22Rv1 (cell line): ENCODE measurements at regions not wholly inside any gene's neighbourhood (a gene's known extent, or its start where the extent isn't known, plus 50 kb on each side); places are given as distances from the start of the nearest gene placed in this dataset.
A peak's percentile ranks its signal among the peaks of the same experiment; 100 is the strongest.

Source experiments
- H3K27ac ChIP-seq: fragments of 450-650 bp; 2 replicates; pipeline ENCODE4 v1.5.1; 2017
- CTCF ChIP-seq: fragments of 450-650 bp; IDR thresholded peaks from 2 replicates; pipeline ENCODE4 v1.5.1; 2017; ENCODE audit warnings: mild to moderate bottlenecking
- ZFX ChIP-seq: fragments of 450-650 bp; IDR thresholded peaks from 2 replicates; pipeline ENCODE4 v1.6.1; 2017; ENCODE audit warnings: antibody characterized with exemption, borderline replicate concordance

DNA sequence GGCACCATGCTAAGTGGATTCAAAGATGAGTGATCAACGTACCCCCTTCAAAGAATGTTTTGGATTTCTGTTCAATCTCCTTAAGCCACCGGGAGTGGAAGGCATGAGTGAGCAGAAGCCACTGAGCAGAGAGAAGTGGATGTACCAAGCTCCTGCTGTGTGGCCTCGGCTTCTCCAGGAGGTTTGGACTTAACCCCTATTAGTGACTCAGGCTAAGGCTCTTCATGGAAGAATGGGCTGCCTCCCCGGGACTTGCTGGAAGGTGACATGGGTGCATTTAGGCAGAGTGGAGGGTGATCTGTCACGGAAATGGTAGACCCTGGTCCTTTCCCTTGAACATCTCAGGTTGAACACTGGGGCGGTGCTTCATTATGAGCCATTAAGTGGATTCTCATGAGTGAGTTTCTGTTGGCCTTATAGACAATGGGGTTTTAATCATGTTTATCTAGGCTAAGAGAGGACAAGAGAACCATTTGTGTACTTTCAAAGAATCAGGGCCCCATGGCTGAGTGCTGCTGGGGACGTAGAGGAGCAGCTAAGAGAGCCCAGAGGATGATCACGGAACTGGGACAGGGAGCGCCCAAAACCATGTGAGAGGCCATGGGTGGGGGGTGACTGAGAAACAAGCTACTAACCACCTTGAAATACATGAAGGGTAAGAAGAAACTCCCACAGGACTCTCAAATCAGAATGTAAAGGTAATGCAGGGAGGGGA is 62.2 kb downstream of the HES1 start:
- no peak overlapping the region for H3K27ac ChIP-seq
- no peak for TF ChIP-seq CTCF
- TF ChIP-seq ZFX: no peak

GRCh38 chr3:194198938-194199337 is 63.0 kb downstream of the HES1 start:
- TF ChIP-seq ZFX (no peak), CTCF (no peak)
- no peak overlapping the region for H3K27ac ChIP-seq

- TF ChIP-seq CTCF (no peak), ZFX (no peak)
- no peak overlapping the region for H3K27ac ChIP-seq
Observed at GRCh38 chr3:194200422-194201081, 64.6 kb downstream of the HES1 start.

DNA sequence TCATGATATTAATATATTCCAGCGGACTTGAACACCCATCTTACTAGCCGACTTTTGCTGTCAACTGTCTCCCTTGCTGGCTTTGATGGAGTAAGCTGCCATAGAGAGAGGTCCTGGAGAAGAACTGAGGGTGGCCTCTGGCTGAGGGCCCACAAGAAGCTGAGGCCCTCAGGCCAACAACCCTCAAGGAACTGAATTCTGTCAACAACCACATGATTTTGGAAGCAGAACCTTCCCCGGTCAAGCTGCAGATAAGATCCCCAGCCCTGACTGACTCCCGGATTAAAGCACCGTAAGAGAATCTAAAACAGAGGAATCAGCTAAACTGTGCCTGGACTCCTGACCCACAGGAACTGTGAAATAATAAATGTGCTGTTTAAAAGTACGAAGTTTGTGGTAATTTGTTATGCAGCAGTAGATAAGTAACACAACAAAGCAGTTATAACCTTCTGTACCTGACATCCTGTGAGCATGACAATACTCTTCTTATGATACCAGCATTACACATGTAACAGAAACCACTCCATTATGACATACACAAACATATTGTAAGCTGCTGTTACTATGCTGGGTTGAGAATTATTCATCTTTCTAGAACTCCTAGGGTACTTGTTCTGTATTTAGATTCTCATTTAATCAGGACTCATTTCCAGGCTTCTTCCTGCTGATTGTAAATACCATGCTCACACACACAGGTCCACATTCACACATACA is 66.2 kb downstream of the HES1 start:
- TF ChIP-seq CTCF (no peak), ZFX (no peak)
- no peak overlapping the region for H3K27ac ChIP-seq

- TF ChIP-seq CTCF (no peak), ZFX (no peak)
- no peak overlapping the region for H3K27ac ChIP-seq
Observed at GRCh38 chr3:194203482-194204041, 67.6 kb downstream of the HES1 start.

DNA sequence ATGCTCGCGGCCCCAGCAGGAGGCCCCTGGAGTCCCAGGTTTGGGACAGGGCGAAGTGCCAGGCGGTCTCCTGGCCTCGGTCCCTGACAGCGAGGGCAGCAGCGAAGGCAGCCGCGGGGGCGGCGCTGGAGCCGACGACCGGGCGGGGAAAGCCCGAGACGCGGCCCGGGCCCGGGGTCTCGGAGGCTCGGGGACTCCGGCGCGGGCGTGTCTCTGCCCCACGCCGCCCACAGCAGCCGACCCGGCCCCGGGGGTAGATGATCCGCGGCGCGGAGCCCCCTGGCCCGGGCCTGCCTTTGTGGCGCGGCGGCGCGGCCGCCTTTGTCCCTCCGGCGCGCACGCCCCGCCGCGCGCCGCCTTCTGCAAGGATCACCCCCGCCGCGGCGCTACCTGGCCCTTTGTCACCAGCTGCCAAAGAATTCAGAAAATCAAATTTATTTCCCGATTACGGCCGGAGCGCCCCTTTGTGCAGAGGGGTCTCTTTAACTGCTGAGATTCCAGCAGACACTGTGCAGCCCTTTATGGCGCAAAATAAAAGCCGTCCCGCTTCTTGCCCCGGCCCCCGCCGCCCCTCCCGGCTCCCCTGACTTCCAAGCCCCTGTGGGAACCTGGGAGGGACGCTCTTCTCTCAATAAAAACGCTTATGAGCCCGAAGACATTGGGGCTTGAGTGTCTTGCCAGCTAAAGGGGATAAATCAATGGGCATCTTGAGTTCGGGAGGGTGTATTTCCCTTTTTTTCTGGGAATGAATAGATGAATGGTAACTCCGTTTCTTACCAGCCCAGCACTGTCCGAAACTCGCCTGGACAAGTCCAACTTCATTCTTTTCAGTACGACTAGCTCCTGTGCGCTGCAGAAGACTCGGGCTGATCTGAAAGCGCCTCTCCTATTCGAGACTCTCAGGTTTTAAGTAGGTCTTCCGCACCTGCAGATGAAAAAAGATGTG is 68.4 kb downstream of the HES1 start:
- no peak overlapping the region for H3K27ac ChIP-seq
- TF ChIP-seq CTCF: peak; percentile 14; the same call in 1 of the 2 replicates
- TF ChIP-seq ZFX: no peak
